ENCODE measurements at regions not wholly inside any gene's neighbourhood (a gene's known extent, or its start where the extent isn't known, plus 50 kb on each side); places are given as distances from the start of the nearest gene placed in this dataset.
"Not testable (repeated sequence)": the region's sequence is repeated elsewhere in the genome, so short reads cannot be mapped to it uniquely, and the experiment has no call there.

DNA sequence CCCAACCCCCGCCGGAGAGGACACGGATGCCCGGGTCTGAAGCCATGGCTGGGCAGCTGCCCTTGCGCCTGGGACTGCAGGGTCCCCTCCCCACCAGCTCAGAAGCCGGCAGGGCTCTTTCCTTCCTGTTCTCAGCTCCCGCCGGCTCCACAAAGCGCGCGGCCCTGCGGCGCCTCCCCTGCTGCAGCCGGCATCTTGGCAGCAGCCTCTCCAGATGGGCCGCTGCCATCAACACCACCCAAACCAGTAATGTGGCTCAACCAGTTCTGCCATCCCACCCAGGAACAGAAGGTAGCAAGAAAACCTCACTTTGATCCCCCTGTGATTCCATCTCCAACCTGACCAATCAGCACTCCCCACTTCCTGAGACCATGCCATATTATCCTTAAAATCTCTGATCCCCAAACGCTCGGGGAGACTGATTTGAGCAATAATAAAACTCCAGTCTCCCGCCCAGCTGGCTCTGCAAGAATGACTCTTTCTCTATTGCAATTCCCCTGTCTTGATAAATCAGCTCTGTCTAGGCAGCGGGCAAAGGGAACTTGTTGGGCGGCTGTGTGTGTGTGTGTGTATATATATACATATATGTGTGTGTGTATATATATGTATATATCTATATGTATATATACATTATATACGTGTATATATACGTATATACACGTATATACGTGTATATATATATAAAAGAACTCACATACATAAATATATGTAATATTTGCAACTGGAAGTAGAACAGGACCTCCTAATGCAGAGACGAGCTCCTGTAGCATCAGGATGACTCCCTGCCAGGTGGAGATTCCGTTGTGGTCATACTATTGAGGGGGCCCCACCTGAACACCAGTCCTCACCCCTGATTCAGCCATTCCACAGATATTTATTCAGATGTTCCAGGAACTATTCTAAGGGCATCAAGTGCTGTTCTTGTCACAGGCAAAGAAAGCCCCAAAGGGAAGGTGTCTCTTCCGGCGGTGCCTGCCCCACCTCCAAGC lies 1674.9 kb downstream of the SPATA31A7 start:
- H3K27me3 ChIP-seq (replicated peaks; ENCODE audit: insufficient read depth, low read depth, low read length, poor library complexity); H3K4me3 ChIP-seq (ENCODE audit: low read depth, low read length, poor library complexity, severe bottlenecking); CTCF ChIA-PET; BruUV-seq (replicated peaks); POLR2A ChIA-PET (ENCODE audit: low non-redundant PET); H3K36me3 ChIP-seq (ENCODE audit: insufficient read depth, low read length, poor library complexity, severe bottlenecking); H3K9me3 ChIP-seq (ENCODE audit: low read depth, low read length, poor library complexity, severe bottlenecking); H3K4me1 ChIP-seq (ENCODE audit: insufficient read depth, low read length, poor library complexity, severe bottlenecking); intact Hi-C loops (cut with micrococcal nuclease; ENCODE audit: unreplicated experiment); H3K27ac ChIP-seq (ENCODE audit: low read depth, low read length, poor library complexity, severe bottlenecking): not testable (repeated sequence)
- DNase-seq (ENCODE audit: low spot score), result peak; percentile 47

DNA sequence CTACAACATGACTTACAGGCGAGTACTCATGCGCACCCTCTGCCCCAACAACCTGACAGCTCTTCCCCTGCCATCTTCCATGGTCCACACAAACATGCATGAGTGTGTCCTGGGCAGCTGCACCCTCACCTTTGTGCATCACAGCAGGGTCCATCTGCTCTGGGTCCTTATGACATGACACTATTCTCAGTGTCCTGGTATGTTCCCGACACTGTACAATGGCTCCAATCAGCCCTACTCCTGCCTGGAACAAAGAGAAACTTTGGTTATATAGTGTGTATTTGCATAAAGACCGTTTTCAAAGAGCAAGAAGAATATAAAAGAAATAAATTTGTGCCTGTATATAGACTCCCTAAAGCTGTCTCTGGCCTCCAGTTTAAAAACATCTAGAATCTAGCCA lies 1679.2 kb downstream of the SPATA31A7 start:
- H3K27ac ChIP-seq (ENCODE audit: low read depth, low read length, poor library complexity, severe bottlenecking); DNase-seq (ENCODE audit: low spot score); intact Hi-C loops (cut with micrococcal nuclease; ENCODE audit: unreplicated experiment); H3K4me1 ChIP-seq (ENCODE audit: insufficient read depth, low read length, poor library complexity, severe bottlenecking); CTCF ChIA-PET; POLR2A ChIA-PET (ENCODE audit: low non-redundant PET); H3K4me3 ChIP-seq (ENCODE audit: low read depth, low read length, poor library complexity, severe bottlenecking); H3K9me3 ChIP-seq (ENCODE audit: low read depth, low read length, poor library complexity, severe bottlenecking); H3K36me3 ChIP-seq (ENCODE audit: insufficient read depth, low read length, poor library complexity, severe bottlenecking); BruUV-seq (replicated peaks): not testable (repeated sequence)
- H3K27me3 ChIP-seq (replicated peaks; ENCODE audit: insufficient read depth, low read depth, low read length, poor library complexity), result peaks cover 11% of the 10 kb centered on the region

GRCh38 chr9:62871765-62872164 lies 1681.9 kb downstream of the SPATA31A7 start:
- BruUV-seq (replicated peaks); H3K4me3 ChIP-seq (ENCODE audit: low read depth, low read length, poor library complexity, severe bottlenecking); H3K27ac ChIP-seq (ENCODE audit: low read depth, low read length, poor library complexity, severe bottlenecking); H3K9me3 ChIP-seq (ENCODE audit: low read depth, low read length, poor library complexity, severe bottlenecking); H3K4me1 ChIP-seq (ENCODE audit: insufficient read depth, low read length, poor library complexity, severe bottlenecking); H3K36me3 ChIP-seq (ENCODE audit: insufficient read depth, low read length, poor library complexity, severe bottlenecking); intact Hi-C loops (cut with micrococcal nuclease; ENCODE audit: unreplicated experiment); DNase-seq (ENCODE audit: low spot score); CTCF ChIA-PET; POLR2A ChIA-PET (ENCODE audit: low non-redundant PET); H3K27me3 ChIP-seq (replicated peaks; ENCODE audit: insufficient read depth, low read depth, low read length, poor library complexity): not testable (repeated sequence)

GRCh38 chr9:62874213-62874612 lies 1684.4 kb downstream of the SPATA31A7 start:
- BruUV-seq (replicated peaks); H3K27ac ChIP-seq (ENCODE audit: low read depth, low read length, poor library complexity, severe bottlenecking); DNase-seq (ENCODE audit: low spot score); POLR2A ChIA-PET (ENCODE audit: low non-redundant PET); H3K27me3 ChIP-seq (replicated peaks; ENCODE audit: insufficient read depth, low read depth, low read length, poor library complexity); H3K4me3 ChIP-seq (ENCODE audit: low read depth, low read length, poor library complexity, severe bottlenecking); CTCF ChIA-PET; intact Hi-C loops (cut with micrococcal nuclease; ENCODE audit: unreplicated experiment); H3K36me3 ChIP-seq (ENCODE audit: insufficient read depth, low read length, poor library complexity, severe bottlenecking); H3K9me3 ChIP-seq (ENCODE audit: low read depth, low read length, poor library complexity, severe bottlenecking); H3K4me1 ChIP-seq (ENCODE audit: insufficient read depth, low read length, poor library complexity, severe bottlenecking): not testable (repeated sequence)

GRCh38 chr9:62874745-62875599 lies 1685.1 kb downstream of the SPATA31A7 start:
- H3K4me1 ChIP-seq (ENCODE audit: insufficient read depth, low read length, poor library complexity, severe bottlenecking); H3K4me3 ChIP-seq (ENCODE audit: low read depth, low read length, poor library complexity, severe bottlenecking); BruUV-seq (replicated peaks); CTCF ChIA-PET; H3K36me3 ChIP-seq (ENCODE audit: insufficient read depth, low read length, poor library complexity, severe bottlenecking); DNase-seq (ENCODE audit: low spot score); intact Hi-C loops (cut with micrococcal nuclease; ENCODE audit: unreplicated experiment); H3K27ac ChIP-seq (ENCODE audit: low read depth, low read length, poor library complexity, severe bottlenecking); H3K9me3 ChIP-seq (ENCODE audit: low read depth, low read length, poor library complexity, severe bottlenecking); POLR2A ChIA-PET (ENCODE audit: low non-redundant PET); H3K27me3 ChIP-seq (replicated peaks; ENCODE audit: insufficient read depth, low read depth, low read length, poor library complexity): not testable (repeated sequence)

- H3K4me1 ChIP-seq (ENCODE audit: insufficient read depth, low read length, poor library complexity, severe bottlenecking); H3K27ac ChIP-seq (ENCODE audit: low read depth, low read length, poor library complexity, severe bottlenecking); POLR2A ChIA-PET (ENCODE audit: low non-redundant PET); BruUV-seq (replicated peaks); H3K27me3 ChIP-seq (replicated peaks; ENCODE audit: insufficient read depth, low read depth, low read length, poor library complexity); H3K36me3 ChIP-seq (ENCODE audit: insufficient read depth, low read length, poor library complexity, severe bottlenecking); H3K9me3 ChIP-seq (ENCODE audit: low read depth, low read length, poor library complexity, severe bottlenecking); DNase-seq (ENCODE audit: low spot score); H3K4me3 ChIP-seq (ENCODE audit: low read depth, low read length, poor library complexity, severe bottlenecking); CTCF ChIA-PET; intact Hi-C loops (cut with micrococcal nuclease; ENCODE audit: unreplicated experiment): not testable (repeated sequence)
Observed at GRCh38 chr9:62877552-62877951, 1687.7 kb downstream of the SPATA31A7 start.

DNA sequence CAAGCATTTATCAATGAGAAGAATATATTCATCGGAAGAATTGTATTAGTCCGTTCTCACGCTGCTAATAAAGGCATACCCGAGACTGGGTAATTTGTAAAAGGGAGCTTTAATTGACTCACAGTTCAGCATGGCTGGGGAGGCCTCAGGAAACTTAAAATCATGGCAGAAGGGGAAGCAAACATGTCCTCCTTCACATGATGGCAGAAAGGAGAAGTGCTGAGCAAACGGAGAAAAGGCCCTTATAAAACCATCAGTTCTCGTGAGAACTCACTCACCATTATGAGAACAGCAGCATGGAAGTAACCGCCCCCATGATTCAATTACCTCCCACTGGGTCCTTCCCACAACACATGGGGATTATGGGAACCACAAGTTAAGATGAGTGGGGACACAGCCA lies 1688.2 kb downstream of the SPATA31A7 start:
- DNase-seq (ENCODE audit: low spot score); H3K4me3 ChIP-seq (ENCODE audit: low read depth, low read length, poor library complexity, severe bottlenecking); H3K36me3 ChIP-seq (ENCODE audit: insufficient read depth, low read length, poor library complexity, severe bottlenecking); H3K27ac ChIP-seq (ENCODE audit: low read depth, low read length, poor library complexity, severe bottlenecking); POLR2A ChIA-PET (ENCODE audit: low non-redundant PET); H3K9me3 ChIP-seq (ENCODE audit: low read depth, low read length, poor library complexity, severe bottlenecking); BruUV-seq (replicated peaks); CTCF ChIA-PET; intact Hi-C loops (cut with micrococcal nuclease; ENCODE audit: unreplicated experiment); H3K27me3 ChIP-seq (replicated peaks; ENCODE audit: insufficient read depth, low read depth, low read length, poor library complexity); H3K4me1 ChIP-seq (ENCODE audit: insufficient read depth, low read length, poor library complexity, severe bottlenecking): not testable (repeated sequence)

All from A673 (cell line).